ENCODE measurements at regions not wholly inside any gene's neighbourhood (a gene's known extent, or its start where the extent isn't known, plus 50 kb on each side); places are given as distances from the start of the nearest gene placed in this dataset.
"Not testable (repeated sequence)": the region's sequence is repeated elsewhere in the genome, so short reads cannot be mapped to it uniquely, and the experiment has no call there.

DNA sequence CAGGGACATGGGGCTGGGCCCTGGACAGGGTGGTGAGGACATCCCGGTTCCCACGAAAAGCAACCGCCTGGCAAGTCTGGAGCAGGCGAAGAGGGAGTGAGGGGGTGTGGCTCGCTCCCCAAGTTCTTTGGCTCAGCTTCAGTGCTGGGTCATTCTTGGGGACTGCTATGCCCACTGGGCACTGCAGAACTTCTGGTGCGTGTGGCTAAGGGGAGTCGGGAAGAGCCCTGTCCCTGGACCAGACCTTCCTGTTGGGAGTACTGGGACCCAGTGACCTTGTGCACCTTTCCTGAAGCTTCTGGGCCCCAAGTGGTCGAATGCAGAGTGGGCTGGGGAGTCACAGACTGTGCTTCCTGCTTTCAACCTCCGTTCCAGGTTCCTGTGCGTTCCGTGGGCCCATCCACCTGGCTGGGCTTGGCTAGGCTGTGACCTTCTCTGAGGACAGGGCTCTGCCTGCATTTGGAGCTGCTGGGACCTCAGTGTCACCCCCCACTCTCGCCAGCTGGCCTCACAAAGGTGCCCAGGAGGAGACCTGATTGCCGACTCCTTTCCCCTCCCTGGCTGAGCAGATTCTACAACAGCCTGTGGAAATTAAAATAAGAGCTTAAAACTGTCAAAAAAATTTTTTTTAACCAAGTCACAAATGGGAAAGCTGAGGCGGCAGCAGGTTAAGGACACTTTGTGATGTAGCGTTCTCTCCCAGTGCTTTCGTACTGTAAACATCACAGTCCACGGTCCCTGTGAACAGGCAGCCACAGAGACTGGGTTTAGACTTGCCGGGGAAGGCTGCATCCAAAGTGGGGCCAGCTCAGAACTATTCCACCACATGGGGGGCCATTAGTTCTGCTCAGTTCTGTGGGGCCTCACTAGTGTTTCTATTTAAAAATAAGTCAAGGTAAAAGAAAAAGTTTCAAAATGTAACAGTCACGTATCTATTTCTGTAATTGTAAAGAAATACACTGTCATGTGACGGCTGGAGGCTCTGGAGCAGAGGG is 63.8 kb upstream of the WNT7B start:
- no peak for DNase-seq

DNA sequence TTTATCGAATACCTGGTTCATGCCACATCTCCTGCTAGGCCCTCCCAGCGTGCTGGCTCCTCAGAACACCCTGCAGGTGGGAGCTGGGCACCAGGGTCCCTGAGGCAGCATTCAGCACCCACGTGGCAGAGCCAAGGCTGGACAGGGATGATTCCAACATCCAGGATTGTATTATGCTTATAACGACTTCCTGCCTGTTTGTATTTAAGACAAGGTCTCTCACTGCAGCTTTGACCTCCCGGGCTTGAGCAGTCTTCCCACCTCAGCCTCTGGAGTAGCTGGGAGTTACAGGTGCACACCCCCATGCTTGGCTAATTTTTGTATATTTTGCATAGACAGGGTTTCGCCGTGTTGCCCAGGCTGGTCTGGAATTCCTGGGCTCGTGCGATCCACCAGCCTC is 64.7 kb upstream of the WNT7B start:
- no peak for DNase-seq

DNA sequence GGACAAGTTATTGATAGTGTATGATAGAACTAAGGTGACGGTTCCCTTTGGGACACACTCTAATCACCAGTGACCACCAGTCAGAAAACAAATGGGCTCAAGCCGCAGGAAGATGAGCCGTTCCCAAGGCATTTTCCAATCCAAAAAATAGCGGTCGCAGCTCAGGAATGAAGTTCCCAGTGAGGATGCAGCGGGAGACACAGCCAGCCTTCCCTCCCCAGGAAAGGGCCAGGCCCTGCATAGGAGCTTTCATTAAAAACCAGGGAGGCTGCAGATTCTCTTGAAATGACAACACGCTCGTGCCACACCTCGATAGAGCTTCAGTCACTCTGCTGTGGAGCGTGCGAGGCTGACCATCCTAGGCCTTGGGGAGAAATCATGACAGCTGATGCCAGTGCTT is 65.8 kb upstream of the WNT7B start:
- DNase-seq: no peak

DNA sequence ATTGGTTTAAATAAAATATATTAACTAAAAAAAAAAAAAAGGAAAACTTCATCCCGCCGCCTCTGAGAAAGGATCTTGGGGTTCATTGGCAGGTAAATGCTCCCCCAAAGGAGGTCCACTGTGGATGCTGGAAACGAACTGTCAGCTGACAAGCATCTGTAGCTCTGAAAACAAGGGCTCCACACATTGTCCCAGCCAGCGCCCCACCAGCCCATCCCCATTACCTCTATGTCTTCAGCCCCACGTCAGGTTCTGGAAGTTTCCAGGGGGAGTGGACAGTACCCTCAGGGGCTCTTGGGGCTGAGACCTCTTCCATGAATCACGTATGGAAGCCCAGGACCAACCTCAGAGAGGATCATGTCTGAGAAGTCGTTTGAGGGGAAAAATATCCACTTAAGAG is 66.4 kb upstream of the WNT7B start:
- DNase-seq: no peak

DNA sequence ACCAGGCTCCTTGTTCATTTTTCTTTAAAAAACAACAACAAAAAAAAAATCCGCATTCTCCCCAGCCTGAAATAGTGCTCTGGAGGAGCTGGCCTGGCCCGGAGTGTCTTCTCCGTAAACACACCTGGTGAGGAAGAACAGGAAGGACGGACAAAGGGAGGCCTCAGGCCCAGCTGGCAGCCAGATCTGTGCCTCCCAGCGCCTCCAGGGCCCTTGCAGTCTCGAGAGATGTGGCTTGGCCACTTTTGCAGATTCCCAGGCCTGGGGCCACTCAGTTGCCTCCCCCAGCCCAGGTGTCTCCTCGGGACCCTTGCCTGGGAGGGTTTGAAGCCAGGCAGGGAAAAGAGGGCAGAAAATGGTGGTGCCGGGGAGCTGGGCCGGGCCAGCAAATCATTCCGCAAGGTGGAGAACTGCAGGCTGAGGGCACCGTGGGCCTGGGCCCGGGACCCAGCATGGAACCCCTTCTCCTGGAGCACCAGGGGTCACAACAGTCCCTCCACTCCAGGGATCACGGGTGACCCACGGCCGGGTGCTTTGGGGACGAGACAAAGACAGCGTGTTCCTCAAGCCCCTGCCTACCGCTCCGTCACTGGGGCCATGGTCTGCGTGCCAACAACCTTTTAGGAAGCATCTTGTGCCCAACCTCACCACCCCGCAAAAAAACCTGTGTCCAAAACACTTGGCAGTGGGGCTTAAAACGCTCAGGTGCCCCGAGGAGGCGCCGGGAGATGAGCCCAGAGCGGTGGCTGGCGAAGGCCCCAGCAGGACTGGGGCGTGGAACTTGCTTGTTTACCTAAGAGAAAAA is 67.1 kb upstream of the WNT7B start:
- no peak for DNase-seq

DNA sequence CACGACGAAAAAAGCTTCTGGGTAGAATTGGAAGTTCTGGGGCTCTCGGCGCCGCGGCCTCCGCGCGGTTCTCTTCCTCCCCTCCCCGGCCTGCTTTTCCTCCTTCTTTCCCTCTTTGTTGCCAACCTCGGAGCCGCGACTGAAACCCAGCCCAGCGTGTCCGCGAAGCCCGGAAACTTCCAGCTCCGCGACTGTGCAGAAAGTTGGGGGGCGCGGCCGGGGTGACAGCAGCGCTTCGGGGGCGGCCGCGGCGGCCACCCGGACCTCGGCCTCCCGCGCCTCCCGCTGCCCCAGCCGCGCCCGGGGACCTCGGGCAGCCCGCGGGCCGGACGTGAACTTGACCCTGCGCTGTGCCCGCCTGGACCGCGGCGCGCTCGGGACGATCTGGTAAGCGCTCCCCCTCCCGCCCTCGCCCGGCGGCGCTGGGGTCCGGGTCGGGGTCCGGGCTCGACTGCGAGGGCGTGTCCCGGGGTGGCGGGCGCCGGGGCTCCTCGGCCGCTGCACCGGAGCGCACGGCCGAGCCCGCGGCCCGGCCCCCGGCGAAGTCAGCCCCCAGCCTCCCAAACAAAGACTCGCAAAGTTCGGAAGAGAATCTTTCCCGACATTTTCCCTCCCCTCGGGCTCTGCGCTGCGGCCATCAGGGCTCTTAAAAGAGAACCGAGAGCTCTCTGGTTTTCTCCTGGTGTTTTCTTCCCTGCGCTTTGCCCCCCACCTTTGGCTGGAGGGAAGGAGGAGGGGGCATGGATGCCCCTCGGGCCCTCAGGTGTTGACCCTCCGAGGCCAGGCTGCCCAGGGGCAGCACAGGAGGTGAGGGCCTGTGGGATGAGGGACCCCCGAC is 67.9 kb upstream of the WNT7B start:
- DNase-seq: no peak

DNA sequence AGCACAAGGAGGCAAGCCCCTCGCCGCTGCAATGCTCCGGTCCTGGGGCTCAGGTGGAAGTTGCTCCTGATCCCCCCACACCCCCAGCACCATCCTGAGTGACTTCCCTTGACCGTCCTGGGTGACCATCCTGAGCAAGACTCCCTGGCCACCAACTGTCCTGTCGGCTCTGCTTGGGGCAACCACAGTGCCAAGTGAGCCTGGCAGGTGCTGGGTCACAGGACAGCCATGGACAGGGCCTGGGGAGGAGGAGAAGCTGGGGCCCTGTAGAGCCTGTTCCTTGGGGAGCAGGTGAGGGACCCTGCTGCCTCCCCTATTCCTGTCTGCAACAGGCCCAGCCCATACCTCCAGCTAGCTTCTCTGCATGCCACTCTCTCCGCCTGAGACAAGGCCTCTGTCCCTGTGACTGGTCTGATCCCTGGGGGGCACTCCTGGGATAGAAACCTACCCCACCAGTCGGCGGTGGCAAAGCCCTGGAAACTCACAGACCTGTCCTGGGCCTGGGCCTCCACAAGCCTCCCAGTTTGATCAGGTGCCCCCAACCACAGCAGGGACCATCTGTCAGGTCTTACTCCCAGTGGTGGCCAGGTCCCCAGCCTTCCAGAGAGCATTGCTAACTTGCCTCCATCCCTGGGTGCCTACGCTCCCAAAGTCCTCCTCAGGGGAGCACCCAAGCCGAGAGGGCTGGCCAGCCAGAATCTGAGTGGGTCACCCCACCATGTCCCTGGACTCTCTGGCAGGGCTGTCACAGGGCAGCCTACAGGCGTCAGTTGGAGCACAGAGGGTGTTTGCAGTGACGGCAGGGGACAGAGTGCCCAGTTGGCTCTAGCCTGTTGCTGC is 68.7 kb upstream of the WNT7B start:
- DNase-seq: no peak

DNA sequence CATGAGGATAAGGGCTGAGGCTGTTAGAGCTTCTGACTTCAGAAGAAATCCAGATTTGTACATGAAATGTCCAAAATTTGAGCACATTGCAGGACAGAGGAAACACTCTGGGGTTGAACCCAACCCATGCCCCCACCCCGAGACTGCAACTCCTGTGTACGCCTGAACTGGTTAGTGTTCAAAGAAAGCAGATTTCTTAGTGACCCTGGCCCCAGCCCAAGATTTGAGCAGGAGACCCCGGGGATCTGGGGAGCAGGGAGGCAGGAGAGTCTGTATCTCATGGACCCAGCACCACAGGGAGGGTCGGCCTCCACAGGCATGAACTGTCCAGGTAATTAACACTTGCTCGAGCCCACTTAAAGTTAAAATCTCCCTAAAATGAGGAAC is 69.3 kb upstream of the WNT7B start:
- no peak for DNase-seq

DNA sequence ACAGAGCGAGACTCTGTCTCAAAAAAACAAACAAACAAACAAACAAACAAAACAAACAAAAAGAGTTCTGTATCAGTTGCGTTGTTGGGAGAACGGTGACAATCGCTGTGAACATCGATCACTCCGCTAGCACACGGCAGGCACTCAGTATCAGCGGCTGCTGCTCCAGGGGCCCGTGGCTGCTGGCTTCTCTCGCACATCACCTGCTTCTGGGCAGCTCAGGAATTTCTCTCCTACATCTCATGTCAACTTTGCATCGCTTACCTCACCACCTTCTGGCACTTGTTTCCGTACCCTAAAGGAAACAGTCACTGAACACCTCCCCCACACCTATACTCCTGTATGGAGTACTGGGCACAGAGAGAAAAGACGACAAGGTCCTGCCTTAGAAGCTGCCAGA is 70.3 kb upstream of the WNT7B start:
- no peak for DNase-seq

DNA sequence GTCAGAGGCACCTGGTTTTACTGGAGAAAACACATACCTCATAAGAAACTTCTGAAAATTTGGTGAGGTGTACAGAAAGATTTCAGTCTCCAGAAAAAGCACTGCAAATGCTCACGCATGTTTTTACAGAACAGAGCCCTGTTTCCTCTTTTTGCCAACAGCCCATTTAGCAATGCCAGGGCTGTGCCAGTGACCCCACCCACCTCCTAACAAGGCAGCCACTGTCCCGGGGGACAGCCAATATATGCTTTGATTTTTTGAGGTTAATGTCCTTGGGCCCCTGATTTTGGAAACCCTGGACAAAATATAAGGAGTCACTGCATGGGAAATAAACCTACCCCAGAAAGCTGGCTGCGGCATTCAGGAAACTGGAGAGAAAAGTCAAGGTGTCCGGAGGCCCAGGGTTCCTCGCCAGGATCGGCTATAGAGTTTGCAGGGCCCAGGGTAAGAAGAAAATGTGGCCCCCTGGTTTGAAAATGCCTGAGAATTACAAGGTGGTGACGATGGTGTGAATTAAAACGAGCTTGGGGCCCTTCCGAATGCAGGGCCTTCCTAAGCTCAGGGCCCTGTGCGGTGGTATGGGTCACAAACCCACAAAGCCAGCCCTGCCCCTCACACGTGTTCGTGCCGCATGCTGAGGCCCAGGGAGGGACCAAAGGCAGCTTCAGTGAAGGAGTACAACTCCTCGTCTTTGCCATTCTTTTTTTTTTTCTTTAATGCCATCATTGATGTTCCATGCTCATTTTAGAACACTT is 71.1 kb upstream of the WNT7B start:
- DNase-seq: no peak

DNA sequence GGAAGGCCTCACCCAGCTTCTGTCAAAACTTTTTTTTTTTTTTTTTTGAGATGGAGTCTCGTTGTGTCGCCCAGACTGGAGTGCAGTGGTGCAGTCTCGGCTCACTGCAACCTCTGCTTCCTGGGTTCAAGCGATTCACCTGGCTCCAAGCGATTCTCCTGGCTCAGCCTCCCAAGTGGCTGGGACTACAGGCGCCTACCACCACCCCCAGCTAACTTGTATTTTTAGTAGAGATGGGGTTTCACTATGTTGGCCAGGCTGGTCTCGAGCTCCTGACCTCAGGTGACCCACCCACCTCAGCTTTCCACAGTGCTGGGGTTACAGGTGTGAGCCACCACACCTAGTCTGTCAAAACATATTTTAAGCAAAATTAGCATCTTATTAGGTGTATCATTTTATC is 71.7 kb upstream of the WNT7B start:
- not testable (repeated sequence) for DNase-seq

DNA sequence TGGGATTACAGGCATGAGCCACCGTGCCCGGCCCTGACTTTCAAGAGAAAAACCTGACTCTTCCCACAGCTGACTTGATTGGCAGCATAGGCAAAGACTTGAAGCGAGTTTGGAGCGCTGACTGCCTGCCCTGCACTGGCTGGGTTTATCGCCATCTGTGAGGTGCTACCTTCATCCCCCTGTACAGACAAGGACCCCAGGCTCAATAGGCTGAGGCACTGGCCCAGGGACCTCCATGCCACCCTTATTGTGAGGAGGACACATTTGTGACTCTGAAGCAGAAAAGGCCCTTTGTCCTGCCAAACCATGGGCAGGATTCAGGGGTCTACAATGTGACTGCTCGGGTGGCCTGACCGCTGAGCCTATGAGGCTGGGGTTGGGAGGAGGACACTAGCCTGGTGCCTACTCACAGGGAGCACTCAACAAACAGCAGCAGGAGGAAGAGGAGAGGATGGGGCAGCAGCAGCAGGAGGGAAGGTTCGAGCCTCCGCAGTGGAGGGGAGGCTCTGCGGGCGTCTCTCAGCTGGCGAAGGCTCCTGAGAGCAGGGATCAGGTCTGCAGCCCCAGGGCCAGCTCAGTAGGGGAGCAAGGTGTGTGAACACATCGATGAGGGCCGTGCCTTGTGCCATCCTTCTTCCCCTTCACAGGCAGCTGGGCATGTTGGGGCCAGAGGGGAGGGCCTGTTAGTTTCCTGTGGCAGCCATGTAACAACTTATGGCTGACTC is 72.9 kb upstream of the WNT7B start:
- DNase-seq: no peak

DNA sequence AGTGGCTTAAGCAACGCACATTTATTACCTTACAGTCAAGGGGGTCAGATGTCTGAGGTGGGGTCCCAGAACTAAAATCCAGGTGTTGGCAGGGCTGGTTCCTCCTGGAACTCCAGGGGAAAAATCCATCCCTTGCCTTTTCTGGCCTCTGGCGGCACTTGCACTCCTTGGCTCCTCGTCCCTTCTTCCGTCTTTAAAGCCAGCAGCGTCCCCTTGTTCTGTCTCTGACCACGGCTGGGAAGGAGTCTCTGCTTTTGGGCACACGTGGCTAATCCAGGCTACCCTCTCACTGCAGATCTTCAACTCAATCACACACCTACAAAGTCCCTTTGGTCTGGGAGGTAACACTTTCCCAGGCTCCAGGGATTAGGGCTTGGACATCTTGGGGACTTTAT is 73.5 kb upstream of the WNT7B start:
- DNase-seq: no peak

DNA sequence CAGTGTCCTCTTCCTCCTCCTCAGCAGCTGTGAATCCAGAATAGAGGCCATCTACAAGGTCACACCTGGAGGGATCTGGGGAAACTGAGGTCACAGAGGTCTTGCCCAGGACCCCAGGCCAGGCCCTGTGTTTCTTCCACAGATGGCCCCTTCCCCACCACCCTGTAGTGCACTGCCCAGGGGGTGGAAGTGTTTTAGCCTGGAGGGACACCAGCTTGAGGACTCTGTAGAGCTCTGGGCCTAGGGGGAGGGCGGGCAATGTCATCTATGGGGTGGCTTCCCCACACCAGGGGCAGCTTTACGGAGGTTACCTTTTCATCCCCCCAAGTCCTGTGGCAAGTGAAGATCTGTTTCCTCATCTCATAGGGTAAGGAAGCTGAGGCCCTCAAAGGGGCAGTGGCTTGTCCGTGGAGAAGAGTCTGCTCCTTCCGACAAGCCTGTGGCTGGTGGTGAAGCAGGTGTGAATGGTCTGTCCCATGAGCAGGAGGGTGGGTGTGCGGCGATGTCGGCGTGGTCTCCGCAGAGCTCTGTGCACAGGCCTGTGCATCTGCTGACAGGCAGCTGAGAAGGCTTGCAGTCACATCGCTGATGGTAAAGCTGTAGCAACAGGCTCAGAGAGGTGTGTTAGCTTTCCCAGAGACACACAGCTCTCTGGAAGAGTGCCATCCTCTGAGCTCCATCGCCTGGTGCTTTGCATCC is 74.1 kb upstream of the WNT7B start:
- no peak for DNase-seq

DNA sequence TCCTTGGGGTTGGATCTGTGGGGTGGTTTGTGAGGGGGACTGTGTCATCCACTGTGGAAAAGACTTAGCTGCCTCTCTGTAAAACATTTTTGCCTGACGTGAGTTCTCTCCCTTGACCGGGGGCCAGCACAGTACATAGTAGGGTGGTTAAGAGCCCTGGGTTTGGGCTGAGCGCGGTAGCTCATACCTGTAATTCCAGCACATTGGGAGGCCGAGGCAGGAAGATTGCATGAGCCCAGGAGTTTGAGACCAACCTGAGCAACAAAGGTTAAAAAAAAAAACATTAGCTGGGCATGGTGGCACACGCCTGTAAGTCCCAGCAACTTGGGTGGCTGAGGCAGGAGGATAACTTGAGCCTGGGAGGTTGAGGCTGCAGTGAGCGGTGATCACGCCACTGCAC is 74.7 kb upstream of the WNT7B start:
- no peak for DNase-seq

DNA sequence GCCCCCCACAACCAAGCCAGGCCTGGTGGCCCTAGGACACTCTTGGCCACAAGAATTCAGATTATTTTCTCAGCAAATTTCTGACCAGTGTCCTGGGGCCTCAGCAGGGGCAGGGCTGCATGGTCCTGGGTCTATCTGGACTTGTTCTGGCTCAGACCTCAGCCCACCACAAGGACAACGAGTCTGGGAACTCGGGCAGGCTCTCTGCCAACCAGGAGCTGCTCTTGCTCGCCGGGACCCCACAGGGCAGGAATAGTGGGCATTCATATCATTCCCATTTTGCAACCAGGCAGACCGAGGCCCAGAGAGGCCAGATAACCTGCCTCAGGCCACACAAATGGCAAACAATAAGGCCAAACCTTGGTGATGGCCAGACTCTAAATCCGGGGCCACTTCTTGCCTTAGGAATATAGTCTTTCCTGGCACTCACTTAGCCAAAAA is 75.4 kb upstream of the WNT7B start:
- DNase-seq: no peak

DNA sequence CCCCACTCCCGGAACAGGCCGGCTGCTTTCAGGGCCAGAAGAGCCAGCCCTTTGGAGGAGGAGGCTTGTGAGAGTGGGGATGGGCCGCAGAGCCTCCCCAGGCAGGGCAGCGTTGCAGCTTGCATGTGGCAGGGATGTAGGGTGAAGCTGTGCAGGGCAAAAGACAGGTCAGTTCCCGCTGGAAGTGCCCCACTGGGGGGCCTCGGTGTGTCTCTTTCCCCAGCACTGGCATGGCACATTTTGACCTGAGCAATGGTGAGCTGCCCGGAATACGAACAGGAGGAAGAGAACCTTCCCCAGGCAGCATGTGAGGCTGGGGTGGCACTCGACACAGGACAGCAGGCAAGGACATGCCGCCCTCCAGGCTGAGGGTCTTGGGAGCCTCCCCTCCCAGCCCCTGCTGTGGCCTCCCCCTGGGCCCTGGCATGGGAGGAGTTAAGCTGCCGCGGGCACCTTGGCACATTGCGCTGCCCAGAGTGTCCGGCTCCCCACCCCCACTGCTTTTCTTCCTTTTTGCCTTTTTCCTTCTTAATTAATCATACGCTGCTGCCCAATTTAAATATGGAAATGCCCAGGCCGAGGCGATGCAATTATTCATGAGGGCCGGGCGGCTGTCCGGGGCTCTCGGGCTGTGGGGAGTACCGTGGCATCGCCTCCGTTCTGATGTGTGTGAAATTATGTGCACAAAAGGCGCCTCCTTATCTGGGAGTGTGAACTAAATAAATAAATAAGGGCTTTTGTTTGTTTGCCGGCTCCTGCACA is 76.0 kb upstream of the WNT7B start:
- DNase-seq: no peak

DNA sequence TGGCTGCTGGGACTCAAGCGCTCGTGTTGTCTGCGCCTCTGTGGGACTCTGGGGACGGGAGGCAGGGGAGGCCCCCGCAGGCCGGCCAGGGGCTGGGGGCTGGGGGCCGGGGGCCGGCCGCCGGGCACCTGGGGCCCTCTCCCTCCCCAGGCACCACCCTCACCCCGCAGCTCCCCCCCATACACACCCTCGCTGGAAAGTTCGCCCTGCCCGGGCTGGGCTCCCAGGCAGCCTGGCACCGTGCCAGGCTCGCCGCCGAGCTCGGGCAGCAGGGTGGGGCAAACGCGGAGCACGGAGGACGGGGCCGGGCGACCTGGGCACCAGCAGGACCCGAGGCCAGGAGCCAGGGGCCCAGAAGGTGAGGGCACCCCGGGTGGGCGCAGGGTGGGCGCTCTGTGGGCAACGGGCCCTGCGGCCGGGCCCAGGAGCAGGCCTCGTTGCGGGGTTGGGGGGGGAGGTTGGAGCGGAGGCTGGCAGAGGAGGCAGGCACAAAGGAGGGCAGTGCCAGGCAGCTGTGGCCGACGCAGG is 76.7 kb upstream of the WNT7B start:
- peak; percentile 44 for DNase-seq

All from GDM1 (cell line).